ENCODE measurements at regions not wholly inside any gene's neighbourhood (a gene's known extent, or its start where the extent isn't known, plus 50 kb on each side); places are given as distances from the start of the nearest gene placed in this dataset.

- TF ChIP-seq EZH2 (IDR thresholded peaks at IDR 0.05; ENCODE audit: borderline replicate concordance, low read depth, low read length, severe bottlenecking), result no peak
- TF ChIP-seq, protein P1, sequence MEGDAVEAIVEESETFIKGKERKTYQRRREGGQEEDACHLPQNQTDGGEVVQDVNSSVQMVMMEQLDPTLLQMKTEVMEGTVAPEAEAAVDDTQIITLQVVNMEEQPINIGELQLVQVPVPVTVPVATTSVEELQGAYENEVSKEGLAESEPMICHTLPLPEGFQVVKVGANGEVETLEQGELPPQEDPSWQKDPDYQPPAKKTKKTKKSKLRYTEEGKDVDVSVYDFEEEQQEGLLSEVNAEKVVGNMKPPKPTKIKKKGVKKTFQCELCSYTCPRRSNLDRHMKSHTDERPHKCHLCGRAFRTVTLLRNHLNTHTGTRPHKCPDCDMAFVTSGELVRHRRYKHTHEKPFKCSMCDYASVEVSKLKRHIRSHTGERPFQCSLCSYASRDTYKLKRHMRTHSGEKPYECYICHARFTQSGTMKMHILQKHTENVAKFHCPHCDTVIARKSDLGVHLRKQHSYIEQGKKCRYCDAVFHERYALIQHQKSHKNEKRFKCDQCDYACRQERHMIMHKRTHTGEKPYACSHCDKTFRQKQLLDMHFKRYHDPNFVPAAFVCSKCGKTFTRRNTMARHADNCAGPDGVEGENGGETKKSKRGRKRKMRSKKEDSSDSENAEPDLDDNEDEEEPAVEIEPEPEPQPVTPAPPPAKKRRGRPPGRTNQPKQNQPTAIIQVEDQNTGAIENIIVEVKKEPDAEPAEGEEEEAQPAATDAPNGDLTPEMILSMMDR (IDR thresholded peaks at IDR 0.05; ENCODE audit: borderline replicate concordance, extremely low read depth, low read length, poor library complexity, severe bottlenecking), result no peak
These were observed 193.2 kb upstream of the PLXNA2 start for GRCh38 chr1:208437401-208437800.

Measured in DND-41 (cell line).